K562 (cell line): ENCODE measurements at regions not wholly inside any gene's neighbourhood (a gene's known extent, or its start where the extent isn't known, plus 50 kb on each side); places are given as distances from the start of the nearest gene placed in this dataset.

Source experiments
- BRD4 ChIP-seq: fragments of 200-600 bp; sonication (generic); IDR thresholded peaks from 2 replicates; pipeline ENCODE4 v1.6.1; 2017; ENCODE audit warnings: inconsistent platforms
- HDGF ChIP-seq: fragments of 450-650 bp; IDR thresholded peaks from 2 replicates; pipeline ENCODE4 v1.6.1; 2016
- ZBTB40 ChIP-seq, 2 experiments: fragments of 450-650 bp in 1 of 2; sonication (generic) in 1 of 2; formaldehyde crosslinking in 1 of 2; IDR thresholded peaks; 2 replicates each; pipeline versions ENCODE4 v1.7.1 to v1.9.0; 2016 to 2022; ENCODE audit warnings: inconsistent platforms in 1 of 2, mild to moderate bottlenecking in 1 of 2, missing genetic modification reagents in 1 of 2
- ZNF395 ChIP-seq: fragments of 200-800 bp; sonication (Bioruptor generic); IDR thresholded peaks from 2 replicates; pipeline ENCODE4 v1.6.1; 2017; ENCODE audit warnings: missing genetic modification characterization, missing compliant biosample characterization
- ZNF785 ChIP-seq: fragments of 250-450 bp; sonication (Bioruptor Pico); IDR thresholded peaks from 2 replicates; pipeline ENCODE4 v1.4.0; 2020; ENCODE audit warnings: mild to moderate bottlenecking

- no peak for TF ChIP-seq ZNF395 (CRISPR knock-in tag)
- TF ChIP-seq HDGF, result no peak
- no peak for TF ChIP-seq ZBTB40 (IDR thresholded peaks at IDR 0.05)
- no peak for TF ChIP-seq ZBTB40 (CRISPR knock-in tag; IDR thresholded peaks at IDR 0.05)
- no peak for TF ChIP-seq ZNF785
- no peak for TF ChIP-seq BRD4
Measured at GRCh38 chr4:71907071-71907470, 123.2 kb upstream of the GC start (continued).
